ENCODE measurements at regions not wholly inside any gene's neighbourhood (a gene's known extent, or its start where the extent isn't known, plus 50 kb on each side); places are given as distances from the start of the nearest gene placed in this dataset.

DNA sequence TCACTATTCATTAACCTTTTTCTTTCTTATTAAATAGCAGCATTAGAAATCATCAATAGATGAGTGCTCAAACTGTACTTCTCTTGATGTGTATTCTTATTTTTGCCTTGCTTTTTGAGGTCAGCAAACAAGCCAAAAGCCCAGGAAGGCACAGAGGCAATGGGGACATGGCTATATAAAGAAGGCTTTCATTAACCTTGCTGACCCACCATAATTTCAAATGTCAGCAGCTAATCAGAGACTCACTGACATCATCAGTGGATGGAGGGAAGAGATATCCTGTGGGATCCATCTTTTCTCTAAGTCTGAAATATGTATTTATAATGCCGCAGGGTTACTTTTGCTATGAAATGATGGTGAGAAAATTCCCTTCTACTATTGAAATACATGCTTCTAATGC lies 1162.8 kb upstream of the ACVR2A start:
- TF ChIP-seq, protein P1, sequence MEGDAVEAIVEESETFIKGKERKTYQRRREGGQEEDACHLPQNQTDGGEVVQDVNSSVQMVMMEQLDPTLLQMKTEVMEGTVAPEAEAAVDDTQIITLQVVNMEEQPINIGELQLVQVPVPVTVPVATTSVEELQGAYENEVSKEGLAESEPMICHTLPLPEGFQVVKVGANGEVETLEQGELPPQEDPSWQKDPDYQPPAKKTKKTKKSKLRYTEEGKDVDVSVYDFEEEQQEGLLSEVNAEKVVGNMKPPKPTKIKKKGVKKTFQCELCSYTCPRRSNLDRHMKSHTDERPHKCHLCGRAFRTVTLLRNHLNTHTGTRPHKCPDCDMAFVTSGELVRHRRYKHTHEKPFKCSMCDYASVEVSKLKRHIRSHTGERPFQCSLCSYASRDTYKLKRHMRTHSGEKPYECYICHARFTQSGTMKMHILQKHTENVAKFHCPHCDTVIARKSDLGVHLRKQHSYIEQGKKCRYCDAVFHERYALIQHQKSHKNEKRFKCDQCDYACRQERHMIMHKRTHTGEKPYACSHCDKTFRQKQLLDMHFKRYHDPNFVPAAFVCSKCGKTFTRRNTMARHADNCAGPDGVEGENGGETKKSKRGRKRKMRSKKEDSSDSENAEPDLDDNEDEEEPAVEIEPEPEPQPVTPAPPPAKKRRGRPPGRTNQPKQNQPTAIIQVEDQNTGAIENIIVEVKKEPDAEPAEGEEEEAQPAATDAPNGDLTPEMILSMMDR (conservative IDR thresholded peaks at IDR 0.05; ENCODE audit: low read depth, low read length), result no peak
- H3K4me3 ChIP-seq (ENCODE audit: low read length), result no peak overlapping the region
- DNase-seq (ENCODE audit: low read depth), result no peak

DNA sequence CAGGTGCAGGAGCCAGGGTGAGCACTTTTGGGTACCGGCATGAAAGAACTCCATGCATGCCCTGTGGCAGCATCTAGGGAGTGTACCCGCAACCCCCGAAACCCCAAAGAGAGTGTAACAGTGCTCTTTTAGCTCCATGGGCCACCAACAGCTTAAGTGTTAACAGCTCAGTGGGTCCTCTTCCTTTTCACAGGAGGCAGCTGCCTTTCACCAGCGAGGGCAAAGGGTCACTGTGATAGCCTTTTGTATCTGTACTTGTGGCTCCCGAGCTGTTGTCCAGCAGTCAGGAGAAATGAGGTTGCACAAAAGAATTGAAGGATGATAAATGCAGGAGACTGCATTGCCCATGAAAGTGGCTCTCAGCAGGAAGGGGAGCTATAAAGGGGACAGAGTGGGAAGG lies 1166.3 kb upstream of the ACVR2A start:
- TF ChIP-seq, protein P1 (conservative IDR thresholded peaks at IDR 0.05; ENCODE audit: low read depth, low read length), result no peak
- DNase-seq (ENCODE audit: low read depth), result no peak
- no peak overlapping the region for H3K4me3 ChIP-seq (ENCODE audit: low read length)

DNA sequence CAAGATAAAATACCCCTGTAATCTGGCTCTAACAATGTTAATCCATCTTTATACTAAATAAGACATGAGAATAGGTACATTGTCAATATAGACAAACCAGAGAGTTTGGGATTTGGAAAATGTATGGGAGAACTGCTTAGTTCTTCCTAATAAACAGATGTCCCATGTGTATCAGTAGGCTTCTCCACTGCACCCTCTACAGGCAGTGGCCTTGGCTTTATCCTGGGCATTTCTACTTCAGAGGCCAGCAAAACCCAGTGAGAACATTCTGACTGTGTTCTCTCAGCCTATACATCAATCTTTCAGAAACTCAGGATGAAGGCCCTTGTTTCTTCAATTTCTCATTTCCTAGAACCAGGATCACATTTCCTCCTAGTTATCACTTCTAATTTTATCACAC lies 1167.5 kb upstream of the ACVR2A start:
- no peak for DNase-seq (ENCODE audit: low read depth)
- TF ChIP-seq, protein P1 (conservative IDR thresholded peaks at IDR 0.05; ENCODE audit: low read depth, low read length), result peak; percentile 41
- H3K4me3 ChIP-seq (ENCODE audit: low read length), result no peak overlapping the region

DNA sequence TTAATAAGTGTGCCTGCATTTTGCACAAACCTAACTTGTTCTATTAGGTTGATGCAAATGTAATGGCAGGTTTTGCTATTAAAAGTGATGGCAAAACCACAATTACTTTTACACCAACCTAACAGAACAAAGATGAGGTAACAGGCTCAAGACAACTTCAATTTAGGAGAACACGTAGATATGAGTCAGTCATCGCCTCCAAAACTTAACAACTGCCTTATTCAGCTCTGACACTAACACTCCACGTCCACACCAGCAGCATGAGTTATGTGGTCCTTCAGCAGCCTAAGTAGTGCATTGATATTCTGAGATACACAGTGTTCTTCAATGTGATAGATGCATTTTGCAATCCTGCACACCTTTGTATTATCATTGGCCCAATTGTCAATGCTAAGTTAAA lies 1175.1 kb upstream of the ACVR2A start:
- no peak overlapping the region for H3K4me3 ChIP-seq (ENCODE audit: low read length)
- no peak for DNase-seq (ENCODE audit: low read depth)
- TF ChIP-seq, protein P1 (conservative IDR thresholded peaks at IDR 0.05; ENCODE audit: low read depth, low read length), result no peak

DNA sequence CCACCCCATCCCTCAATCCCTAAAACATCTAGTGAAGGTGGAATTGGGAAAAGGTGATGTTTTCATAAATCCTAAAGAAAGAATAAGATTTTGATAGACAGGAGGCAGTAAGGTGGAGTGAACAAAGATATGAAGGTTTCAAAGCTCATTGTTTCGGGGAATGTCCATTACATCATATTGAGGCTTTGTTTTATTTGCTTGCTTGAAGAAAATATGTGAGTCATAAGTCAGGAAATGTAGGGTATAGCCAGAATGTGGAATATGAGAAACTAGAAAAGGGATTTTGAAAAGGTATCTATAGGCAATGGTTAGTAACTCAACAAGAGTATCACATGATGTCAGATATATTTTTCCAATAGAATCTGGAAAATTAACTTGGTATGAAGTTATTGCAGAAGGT lies 1178.5 kb upstream of the ACVR2A start:
- H3K4me3 ChIP-seq (ENCODE audit: low read length), result no peak overlapping the region
- TF ChIP-seq, protein P1 (conservative IDR thresholded peaks at IDR 0.05; ENCODE audit: low read depth, low read length), result no peak
- DNase-seq (ENCODE audit: low read depth), result no peak

DNA sequence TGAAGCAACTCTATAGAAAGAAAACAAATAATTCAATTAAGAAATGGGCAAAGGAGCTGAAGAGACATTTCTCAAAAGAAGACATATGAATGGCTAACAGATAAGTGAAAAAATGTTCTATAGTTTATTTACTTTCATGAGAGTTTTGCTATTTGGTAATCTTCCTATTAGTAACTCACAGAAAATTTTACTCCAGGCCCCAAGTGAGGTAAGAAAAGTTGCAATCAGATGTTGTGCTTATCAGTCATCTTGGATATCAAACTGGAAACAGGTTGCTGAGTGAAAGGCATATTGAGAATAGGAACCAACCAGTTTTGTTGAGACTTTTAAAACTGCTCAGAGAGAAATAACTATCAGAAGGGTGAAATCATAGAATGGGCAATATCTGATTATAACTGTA lies 1179.0 kb upstream of the ACVR2A start:
- no peak for DNase-seq (ENCODE audit: low read depth)
- TF ChIP-seq, protein P1 (conservative IDR thresholded peaks at IDR 0.05; ENCODE audit: low read depth, low read length), result no peak
- no peak overlapping the region for H3K4me3 ChIP-seq (ENCODE audit: low read length)

DNA sequence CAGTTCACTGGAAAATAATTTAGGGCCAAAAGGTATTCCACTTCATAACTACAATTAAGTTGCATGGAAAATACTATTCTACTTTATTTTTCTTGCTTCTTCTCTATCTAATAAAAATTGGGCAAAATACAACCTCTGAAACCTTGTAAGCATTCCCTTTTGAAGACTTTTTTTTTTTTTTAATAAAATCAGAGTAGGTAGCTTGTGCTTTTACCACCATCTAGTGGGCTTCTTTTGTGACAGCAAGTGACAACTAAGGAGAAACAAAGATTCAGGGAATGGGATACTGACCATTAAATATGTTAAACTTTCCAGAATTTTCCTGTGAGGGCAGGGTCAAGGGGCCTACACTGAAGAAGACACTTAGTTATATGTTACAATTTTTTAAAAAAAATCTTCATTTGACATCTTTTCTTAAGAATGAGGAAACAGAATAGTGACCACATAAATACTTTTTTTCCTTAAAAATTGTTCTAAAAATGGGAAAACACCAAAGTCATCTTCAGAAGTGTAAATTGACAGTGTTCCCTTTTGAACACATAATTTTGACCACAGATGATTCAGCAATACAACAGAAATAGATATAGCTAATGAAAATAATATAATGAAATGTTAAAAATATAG lies 1183.2 kb upstream of the ACVR2A start:
- H3K4me3 ChIP-seq (ENCODE audit: low read length), result no peak overlapping the region
- DNase-seq (ENCODE audit: low read depth), result no peak
- TF ChIP-seq, protein P1 (conservative IDR thresholded peaks at IDR 0.05; ENCODE audit: low read depth, low read length), result peak; percentile 67
